ENCODE measurements at regions not wholly inside any gene's neighbourhood (a gene's known extent, or its start where the extent isn't known, plus 50 kb on each side); places are given as distances from the start of the nearest gene placed in this dataset.
A peak's percentile ranks its signal among the peaks of the same experiment; 100 is the strongest.

- H3K27ac ChIP-seq = no peak overlapping the region
- no peak for DNase-seq
These were observed 790.6 kb downstream of the MAFB start for GRCh38 chr20:39898467-39898852.

GRCh38 chr20:39897781-39898466, 791.1 kb downstream of the MAFB start:
- H3K9me3 ChIP-seq = no peaks in the 10 kb centered on the region
- H3K36me3 ChIP-seq = no peaks in the 10 kb centered on the region
- no peaks in the 10 kb centered on the region for H3K27me3 ChIP-seq
- WGBS, 4 donors = 69 to 83% (median 76%) methylated on average over 4 of the region's 4 CpGs
- H3K27ac ChIP-seq = no peak overlapping the region
- no peak for ATAC-seq
- no peak for DNase-seq
- no peak overlapping the region for H3K4me3 ChIP-seq
- TF ChIP-seq POLR2A (IDR thresholded peaks at IDR 0.05) (no peak), CTCF (IDR thresholded peaks at IDR 0.05) (no peak)
- peaks cover 0 to 2% (median 0%) of the 10 kb centered on the region in 12 donors for H3K4me1 ChIP-seq
- intact Hi-C loops (cut with DNase I) = loop anchor here in 1 of 10 donors (10.0 kb wide), 1 partner anchor 797 kb away; no protein-coding TSS in a partner anchor

More at GRCh38 chr20:39898467-39898852, 790.6 kb downstream of the MAFB start:
- 32 to 67% (median 38%) methylated on average over 2 of the region's 2 CpGs for WGBS, 4 donors
- Histone ChIP-seq H3K9me3 (no peaks in the 10 kb centered on the region), H3K27me3 (no peaks in the 10 kb centered on the region), H3K36me3 (no peaks in the 10 kb centered on the region), H3K4me3 (no peak overlapping the region), H3K4me1 (no peaks in the 10 kb centered on the region)
- ATAC-seq = no peak
- TF ChIP-seq POLR2A (IDR thresholded peaks at IDR 0.05) (no peak), CTCF (IDR thresholded peaks at IDR 0.05) (no peak)
- intact Hi-C loops (cut with DNase I) = loop anchor here in 1 of 10 donors (10.0 kb wide), 1 partner anchor 796 kb away; no protein-coding TSS in a partner anchor

- DNase-seq (no peak), ATAC-seq (no peak)
- WGBS, 4 donors = 57 to 80% (median 69%) methylated on average over 3 of the region's 3 CpGs
- H3K36me3 ChIP-seq = no peaks in the 10 kb centered on the region
- intact Hi-C loops (cut with DNase I) = loop anchor here in 1 of 10 donors (10.0 kb wide), 1 partner anchor 798 kb away; no protein-coding TSS in a partner anchor
- H3K27me3 ChIP-seq = no peaks in the 10 kb centered on the region
- H3K27ac ChIP-seq = no peak overlapping the region
- TF ChIP-seq POLR2A (IDR thresholded peaks at IDR 0.05) (no peak), CTCF (IDR thresholded peaks at IDR 0.05) (no peak)
- peaks cover 0 to 4% (median 0%) of the 10 kb centered on the region in 12 donors for H3K4me1 ChIP-seq
- H3K4me3 ChIP-seq = no peak overlapping the region
- H3K9me3 ChIP-seq = no peaks in the 10 kb centered on the region
These were observed 792.0 kb downstream of the MAFB start for GRCh38 chr20:39897058-39897457.

GRCh38 chr20:39894067-39894466, 795.0 kb downstream of the MAFB start:
- Histone ChIP-seq H3K4me1 (peaks cover 0 to 4% (median 0%) of the 10 kb centered on the region in 12 donors), H3K27me3 (no peaks in the 10 kb centered on the region), H3K27ac (peak overlapping the region in 1 of 12 donors; percentile 14), H3K4me3 (no peak overlapping the region), H3K36me3 (no peaks in the 10 kb centered on the region), H3K9me3 (no peaks in the 10 kb centered on the region)
- no peak for ATAC-seq
- DNase-seq = no peak
- TF ChIP-seq CTCF (IDR thresholded peaks at IDR 0.05) = no peak
- TF ChIP-seq POLR2A (IDR thresholded peaks at IDR 0.05) = no peak
- 69 to 75% (median 72%) methylated on average over 2 of the region's 2 CpGs for WGBS, 4 donors
- intact Hi-C loops (cut with DNase I) = loop anchor here in 2 of 10 donors (5.0 to 10.0 kb wide), 2 partner anchors 793 to 801 kb away; partner anchors contain the start of gene MAFB (in 1 of the 2)
